HG03432 (cell line): ENCODE measurements at regions not wholly inside any gene's neighbourhood (a gene's known extent, or its start where the extent isn't known, plus 50 kb on each side); places are given as distances from the start of the nearest gene placed in this dataset.

ENCODE experiments used
- ATAC-seq: cut with Tn5 transposase; IDR thresholded peaks from one replicate; pipeline ENCODE4 v1.9.1; 2021; ENCODE audit warnings: mild to moderate bottlenecking, moderate library complexity; ENCODE audit not compliant: unreplicated experiment

DNA sequence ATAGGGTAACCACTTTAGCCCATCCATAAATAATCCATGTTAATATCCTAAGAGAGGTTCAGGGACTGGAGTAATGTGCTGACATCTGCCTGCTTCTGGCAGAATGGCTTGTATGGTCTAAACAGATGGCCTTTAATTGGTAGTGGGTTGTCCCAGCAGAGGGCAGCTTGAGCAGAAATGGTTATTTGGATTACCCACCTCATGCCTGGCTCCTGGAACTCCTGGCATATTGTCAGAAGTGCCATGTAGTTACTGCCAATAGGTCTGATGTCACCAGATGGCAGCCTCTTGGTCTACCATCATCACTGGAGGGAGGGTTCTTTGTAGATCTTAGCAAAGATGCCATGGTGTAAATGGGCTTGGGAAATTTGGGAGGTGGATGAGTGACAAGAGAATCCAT, 157.5 kb upstream of the SOX9 start:
- no peak for ATAC-seq

GRCh38 chr17:71963791-71964190, 157.0 kb upstream of the SOX9 start:
- ATAC-seq = no peak

DNA sequence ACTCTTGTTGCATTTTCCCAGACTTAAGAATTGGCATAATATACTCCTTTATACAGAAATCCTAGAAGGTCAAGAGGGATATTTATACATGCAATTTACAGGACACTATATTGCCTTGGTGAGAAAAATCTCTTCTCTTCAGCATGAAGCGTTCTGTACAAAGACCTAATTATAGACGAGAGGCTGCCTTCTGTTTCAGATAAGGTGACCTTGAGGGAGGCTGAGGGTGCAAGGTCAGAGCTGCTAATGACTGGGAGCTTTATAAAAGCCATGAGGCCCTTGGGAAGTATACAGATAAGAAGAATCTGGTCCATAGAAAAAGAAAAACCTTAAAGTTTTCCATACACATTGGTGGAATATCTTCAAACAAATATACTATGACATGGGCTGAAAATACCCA, 156.3 kb upstream of the SOX9 start:
- no peak for ATAC-seq

DNA sequence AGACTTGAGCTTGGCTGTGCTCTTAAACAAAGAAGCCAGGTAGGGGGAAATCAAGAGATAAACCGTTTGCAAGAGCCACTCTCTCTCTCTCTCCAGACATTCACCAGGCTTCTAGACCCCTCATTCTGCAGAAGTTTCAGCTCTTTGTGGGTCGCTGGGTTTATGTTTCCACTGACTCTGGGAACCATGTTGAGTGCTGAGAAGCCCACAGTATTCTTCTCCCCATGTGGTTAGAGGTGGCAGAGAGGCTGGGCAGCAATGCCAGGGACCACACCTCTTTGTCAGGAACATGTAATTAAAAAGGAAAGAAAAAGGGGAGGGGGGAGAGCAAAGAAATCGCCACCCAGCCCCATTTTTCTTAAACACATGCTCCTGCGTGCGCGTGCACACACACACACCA, 154.8 kb upstream of the SOX9 start:
- no peak for ATAC-seq

- no peak for ATAC-seq
These were observed 154.1 kb upstream of the SOX9 start for GRCh38 chr17:71966459-71967313.

DNA sequence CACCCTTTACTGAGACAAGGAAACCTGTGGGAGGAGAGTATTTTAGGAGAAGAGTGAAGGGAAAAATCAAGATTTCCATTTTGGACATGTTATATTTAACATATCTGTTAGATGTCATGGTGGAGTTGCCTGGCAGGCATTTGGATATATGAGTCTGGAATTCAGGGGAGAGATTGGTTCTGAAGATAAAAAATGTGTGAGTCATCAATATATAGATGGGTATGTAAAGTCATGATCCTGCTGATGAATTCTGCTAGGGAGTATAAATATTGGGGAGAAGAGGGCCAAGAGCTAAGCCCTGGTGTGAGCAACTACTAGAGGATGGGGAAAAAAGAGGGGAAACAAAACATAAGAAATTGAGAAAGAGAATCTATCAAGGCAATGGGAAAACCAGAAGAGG, 151.3 kb upstream of the SOX9 start:
- no peak for ATAC-seq

DNA sequence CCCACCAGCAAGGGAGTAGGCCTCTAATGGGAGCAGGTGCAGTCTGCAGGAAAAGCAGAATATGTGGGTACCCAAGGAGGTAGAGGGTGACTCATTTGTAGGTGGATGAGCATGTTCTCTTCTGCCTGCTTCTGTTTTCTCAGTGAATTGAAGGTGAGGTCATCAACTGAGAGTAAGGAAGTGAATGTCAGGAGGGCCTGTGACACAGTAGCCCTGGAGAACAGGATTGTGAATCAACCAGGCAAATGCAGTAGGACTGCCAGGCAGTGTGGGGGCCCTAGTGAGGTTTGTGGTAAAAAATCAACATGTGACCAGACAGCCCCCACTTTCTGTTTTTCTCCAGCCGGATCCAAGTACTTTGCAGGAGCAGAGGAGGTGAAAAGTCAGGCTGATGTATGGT, 150.5 kb upstream of the SOX9 start:
- peak; percentile 76 for ATAC-seq

DNA sequence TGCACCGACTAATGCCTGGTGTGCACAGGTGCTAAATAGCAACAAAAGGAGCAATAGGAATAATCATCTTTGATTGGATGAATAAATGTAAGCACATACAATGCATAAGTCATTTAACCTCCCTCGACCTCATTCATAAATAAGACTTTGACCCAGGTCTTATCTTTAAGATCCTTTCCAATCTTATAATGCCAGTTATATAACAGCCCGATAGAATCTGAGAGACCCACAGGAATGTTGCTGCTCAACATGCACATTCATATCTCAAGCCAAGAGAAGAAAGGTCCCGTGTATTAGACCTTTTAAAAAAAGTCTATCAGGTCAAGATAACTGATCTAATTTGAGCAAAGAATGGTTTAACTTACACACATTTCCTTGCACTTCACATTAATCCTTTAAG, 146.8 kb upstream of the SOX9 start:
- ATAC-seq = no peak

GRCh38 chr17:71975331-71975801, 145.5 kb upstream of the SOX9 start:
- peak; percentile 66 for ATAC-seq

DNA sequence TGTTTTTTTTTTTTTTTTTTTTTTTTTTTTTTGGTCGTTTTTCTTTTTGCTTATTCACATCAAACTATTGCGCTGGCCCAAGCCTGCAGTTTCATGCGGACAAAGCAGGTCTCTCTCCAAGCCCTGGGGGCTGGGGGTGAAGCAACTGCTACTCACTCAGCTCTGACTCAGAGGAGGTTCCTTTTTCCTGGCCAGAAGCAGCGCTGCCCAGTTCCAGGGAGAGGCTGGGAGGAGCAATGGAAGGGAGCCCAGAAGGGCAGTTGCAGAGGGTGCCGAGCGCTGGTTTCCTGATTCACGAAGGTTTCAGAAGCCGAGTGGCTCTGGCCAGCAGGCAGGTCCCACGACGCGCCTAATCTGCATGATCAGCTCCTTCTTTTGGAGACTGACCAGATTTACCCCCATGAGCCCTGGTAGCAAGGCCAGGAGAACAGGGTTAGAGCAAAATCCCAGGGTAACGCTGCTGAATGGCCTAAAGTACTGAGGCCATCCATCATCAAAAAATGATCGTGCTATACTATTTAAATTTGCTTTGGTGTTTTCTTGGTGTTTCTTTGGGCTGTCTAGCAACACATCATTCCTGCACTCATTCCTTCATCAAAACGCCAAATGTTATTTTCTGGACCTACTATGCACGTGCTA, 144.7 kb upstream of the SOX9 start:
- ATAC-seq = no peak

DNA sequence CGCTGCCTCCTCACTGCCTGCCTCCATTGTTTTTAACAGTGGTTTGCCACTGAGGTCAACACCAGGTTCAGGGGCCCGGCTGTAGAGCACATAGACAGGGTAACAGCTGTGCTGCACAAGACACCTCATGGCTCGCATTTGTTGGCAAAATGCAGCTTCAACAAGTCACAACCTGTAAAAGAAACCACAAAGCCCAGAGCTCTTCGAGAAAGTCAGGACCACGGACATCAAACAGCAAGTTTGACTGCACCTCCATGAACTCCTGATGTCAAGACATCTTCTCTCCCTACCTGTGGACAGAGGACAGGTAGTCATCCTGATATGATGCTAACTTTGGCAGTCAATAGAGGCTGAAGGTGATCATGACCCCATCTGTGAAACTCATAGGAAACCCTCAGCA, 142.4 kb upstream of the SOX9 start:
- ATAC-seq = no peak

GRCh38 chr17:71980171-71980570, 140.6 kb upstream of the SOX9 start:
- ATAC-seq = no peak

GRCh38 chr17:71983828-71984227, 137.0 kb upstream of the SOX9 start:
- ATAC-seq = no peak

GRCh38 chr17:71985111-71986039, 135.4 kb upstream of the SOX9 start:
- ATAC-seq = no peak

DNA sequence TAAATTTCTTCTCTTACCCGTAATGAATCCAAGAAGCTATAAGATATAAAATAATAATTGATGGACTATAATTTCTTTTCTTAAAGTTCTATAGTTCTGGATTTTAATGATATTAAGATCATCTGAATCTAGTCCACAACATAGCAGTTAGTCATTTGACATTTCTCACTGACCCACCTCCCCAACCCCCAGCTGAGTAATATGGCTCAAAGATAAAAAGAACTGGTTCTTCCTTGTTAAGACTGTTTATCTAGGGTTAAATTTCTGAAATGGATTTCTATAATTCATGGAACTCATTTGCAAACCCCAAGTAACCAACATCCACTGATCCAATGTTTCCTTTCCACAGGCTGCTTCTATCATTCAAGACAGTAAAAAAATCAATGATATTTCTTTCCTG, 133.9 kb upstream of the SOX9 start:
- ATAC-seq = no peak

DNA sequence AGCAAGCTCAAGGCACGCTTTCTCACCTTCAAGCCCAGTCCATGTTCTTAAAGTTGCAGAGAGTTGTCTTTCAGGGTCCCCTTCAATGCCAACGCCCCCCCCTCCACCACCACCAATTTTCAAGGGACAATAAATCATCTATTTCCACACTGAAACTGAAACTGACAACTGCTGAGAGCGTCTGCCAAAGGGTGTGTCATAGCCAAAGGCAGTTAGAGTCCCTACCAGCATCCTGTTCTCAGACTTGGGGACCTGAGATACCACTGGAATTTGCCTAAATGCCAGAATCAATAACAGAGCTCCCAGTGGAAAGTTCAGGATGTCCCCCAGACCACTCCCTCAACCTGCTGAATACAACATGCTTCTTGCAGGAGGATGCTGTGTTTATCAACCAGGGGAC, 133.2 kb upstream of the SOX9 start:
- peak; percentile 70 for ATAC-seq

GRCh38 chr17:71989117-71989516, 131.7 kb upstream of the SOX9 start:
- no peak for ATAC-seq

- no peak for ATAC-seq
These were observed 127.5 kb upstream of the SOX9 start for GRCh38 chr17:71993363-71993762.

DNA sequence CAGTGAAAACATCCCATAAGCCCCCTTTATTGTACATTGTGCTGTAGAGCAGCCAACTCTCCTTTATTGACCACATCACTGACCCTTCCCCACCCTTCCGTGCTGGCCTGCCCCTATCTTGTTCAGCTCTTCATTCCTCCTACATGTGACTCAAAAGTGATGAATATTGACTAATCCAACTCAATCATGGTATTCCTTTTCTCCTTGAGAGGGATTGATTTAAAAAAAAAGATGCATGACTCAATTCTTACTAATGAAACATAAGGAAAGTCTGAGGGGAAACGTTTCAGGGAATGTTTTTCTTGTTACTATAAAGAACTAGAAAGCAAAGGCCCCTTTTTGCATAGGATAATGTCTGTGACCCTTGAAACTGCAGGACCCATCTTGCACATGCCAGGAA, 125.2 kb upstream of the SOX9 start:
- no peak for ATAC-seq

DNA sequence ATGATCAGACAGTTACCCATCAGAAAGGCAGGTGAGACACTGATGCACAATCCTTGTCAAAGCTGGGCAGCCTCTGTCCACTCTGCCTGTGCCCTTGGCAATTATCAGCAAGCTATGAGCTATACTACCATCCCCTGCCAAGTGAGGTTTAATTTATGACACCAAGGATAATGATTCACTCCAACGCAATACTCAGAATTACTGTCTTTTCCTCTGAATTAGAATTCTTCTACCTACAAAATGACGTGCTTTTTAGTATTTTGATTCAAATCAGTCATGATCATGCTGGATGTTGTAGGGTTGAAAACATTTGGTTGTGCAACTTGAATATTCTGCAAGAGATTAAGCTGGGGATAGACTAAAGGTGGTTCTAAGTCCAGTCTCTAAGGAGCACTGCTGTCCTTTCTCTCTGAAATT, 116.8 kb upstream of the SOX9 start:
- no peak for ATAC-seq

DNA sequence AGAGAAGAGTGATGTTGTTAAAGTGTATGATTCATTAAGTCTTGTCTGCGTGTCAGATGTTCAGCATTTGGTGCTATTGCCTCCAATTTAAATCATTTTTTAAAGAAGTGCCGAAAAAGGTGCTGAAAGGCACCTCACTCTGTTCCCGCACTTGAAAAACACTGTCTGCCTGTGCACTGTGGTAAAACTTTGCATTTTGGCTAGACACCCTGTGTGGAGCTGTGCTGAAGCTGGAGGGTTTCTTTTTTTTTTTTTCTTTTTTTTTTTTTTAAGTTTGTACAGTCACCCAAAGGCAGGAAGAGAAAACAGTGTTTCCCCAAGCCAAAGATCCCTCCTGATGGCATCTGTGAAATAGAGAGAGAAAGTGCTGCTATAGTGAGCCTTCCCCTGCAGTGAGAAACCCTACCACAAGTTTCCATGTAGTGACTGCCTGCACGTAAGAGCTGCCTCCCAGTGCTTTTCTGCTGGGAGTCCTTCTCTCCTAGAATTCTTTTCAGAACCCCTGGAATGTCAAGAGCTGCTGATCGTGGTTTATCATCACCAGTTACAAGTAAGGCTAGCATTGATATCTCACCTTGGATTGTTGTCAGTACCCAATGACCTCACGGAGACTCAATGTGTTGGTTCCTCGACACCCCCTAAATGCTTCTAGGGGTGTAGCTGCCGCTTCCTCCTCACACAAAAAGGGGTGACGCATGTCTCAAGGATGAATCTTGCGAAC, 116.0 kb upstream of the SOX9 start:
- peak; percentile 76 for ATAC-seq
